C1 segment of cervical spinal cord (tissue), 14 donors: ENCODE measurements at regions not wholly inside any gene's neighbourhood (a gene's known extent, or its start where the extent isn't known, plus 50 kb on each side); places are given as distances from the start of the nearest gene placed in this dataset.
"Not testable (repeated sequence)": the region's sequence is repeated elsewhere in the genome, so short reads cannot be mapped to it uniquely, and the experiment has no call there.

ENCODE experiments used
- DNase-seq, 14 donors: peaks; one replicate each; lab custom pipeline; 2025; lab: John Stamatoyannopoulos, UW

GRCh38 chr21:18550361-18550760 lies 146.8 kb upstream of the TMPRSS15 start:
- no peak for DNase-seq

- no peak for DNase-seq
Observed at GRCh38 chr21:18553786-18554185, 150.2 kb upstream of the TMPRSS15 start.

- DNase-seq, result not testable (repeated sequence)
Observed at GRCh38 chr21:18567770-18568169, 164.2 kb upstream of the TMPRSS15 start.

GRCh38 chr21:18588001-18588662 lies 184.5 kb upstream of the TMPRSS15 start:
- no peak for DNase-seq

GRCh38 chr21:18601146-18601545 lies 197.6 kb upstream of the TMPRSS15 start:
- DNase-seq, result no peak

- no peak for DNase-seq
Observed at GRCh38 chr21:18602711-18603110, 199.1 kb upstream of the TMPRSS15 start.

GRCh38 chr21:18603261-18603660 lies 199.7 kb upstream of the TMPRSS15 start:
- DNase-seq, result no peak

- DNase-seq, result no peak
Observed at GRCh38 chr21:18603980-18604379, 200.4 kb upstream of the TMPRSS15 start.

- no peak for DNase-seq
Observed at GRCh38 chr21:18608226-18608625, 204.6 kb upstream of the TMPRSS15 start.

- no peak for DNase-seq
Observed at GRCh38 chr21:18614303-18614702, 210.7 kb upstream of the TMPRSS15 start.

- DNase-seq, result no peak
Observed at GRCh38 chr21:18617291-18617690, 213.7 kb upstream of the TMPRSS15 start.

GRCh38 chr21:18620436-18620835 lies 216.9 kb upstream of the TMPRSS15 start:
- DNase-seq, result no peak

GRCh38 chr21:18622383-18622782 lies 218.8 kb upstream of the TMPRSS15 start:
- no peak for DNase-seq

GRCh38 chr21:18630446-18630845 lies 226.9 kb upstream of the TMPRSS15 start:
- no peak for DNase-seq

- DNase-seq, result no peak
Observed at GRCh38 chr21:18636897-18637296, 233.3 kb upstream of the TMPRSS15 start.

- no peak for DNase-seq
Observed at GRCh38 chr21:18646116-18646515, 242.5 kb upstream of the TMPRSS15 start.

GRCh38 chr21:18655931-18656330 lies 252.3 kb upstream of the TMPRSS15 start:
- no peak for DNase-seq

GRCh38 chr21:18661842-18662241 lies 258.3 kb upstream of the TMPRSS15 start:
- no peak for DNase-seq

- no peak for DNase-seq
Observed at GRCh38 chr21:18663663-18664062, 260.1 kb upstream of the TMPRSS15 start.

GRCh38 chr21:18666725-18667124 lies 263.1 kb upstream of the TMPRSS15 start:
- no peak for DNase-seq

GRCh38 chr21:18673789-18674188 lies 270.2 kb upstream of the TMPRSS15 start:
- DNase-seq, result no peak

- no peak for DNase-seq
Observed at GRCh38 chr21:18677632-18678031, 274.0 kb upstream of the TMPRSS15 start.

- DNase-seq, result no peak
Observed at GRCh38 chr21:18705971-18706370, 302.4 kb upstream of the TMPRSS15 start.

- DNase-seq, result no peak
Observed at GRCh38 chr21:18711662-18712061, 308.1 kb upstream of the TMPRSS15 start.
